HEK293T (cell line): ENCODE measurements at regions not wholly inside any gene's neighbourhood (a gene's known extent, or its start where the extent isn't known, plus 50 kb on each side); places are given as distances from the start of the nearest gene placed in this dataset.

Experiments
- BHLHE40 ChIP-seq: fragments of 450-650 bp; IDR thresholded peaks from 2 replicates; pipeline ENCODE4 v1.6.1; 2016; ENCODE audit warnings: mild to moderate bottlenecking, moderate library complexity, borderline replicate concordance
- ELF4 ChIP-seq: fragments of 450-650 bp; IDR thresholded peaks from 2 replicates; pipeline ENCODE4 v1.6.1; 2017; ENCODE audit warnings: antibody characterized with exemption
- FOXA1 ChIP-seq: fragments of 450-650 bp; IDR thresholded peaks from 2 replicates; pipeline ENCODE4 v1.6.1; 2016; ENCODE audit warnings: mild to moderate bottlenecking
- NFRKB ChIP-seq: fragments of 450-650 bp; IDR thresholded peaks from 2 replicates; pipeline ENCODE4 v1.6.1; 2016; ENCODE audit warnings: mild to moderate bottlenecking, moderate library complexity
- SP1 ChIP-seq: fragments of 450-650 bp; IDR thresholded peaks from 2 replicates; pipeline ENCODE4 v1.6.1; 2017
- SUZ12 ChIP-seq: fragments of 450-650 bp; IDR thresholded peaks from 2 replicates; pipeline ENCODE4 v1.6.1; 2016; ENCODE audit warnings: mild to moderate bottlenecking

- TF ChIP-seq SP1 (no peak; the same call in 1 of the 2 replicates), ELF4 (no peak), FOXA1 (no peak), NFRKB (no peak), SUZ12 (no peak), BHLHE40 (no peak)
Observed at GRCh38 chr3:188947401-188948280, 224.1 kb upstream of the TPRG1 start.
